Hematopoietic multipotent progenitor cell treated with erythropoietin and hydrocortisone succinate and interleukin-3 and kit ligand, for 15 days (in vitro differentiated cells): ENCODE measurements at regions not wholly inside any gene's neighbourhood (a gene's known extent, or its start where the extent isn't known, plus 50 kb on each side); places are given as distances from the start of the nearest gene placed in this dataset.
"Not testable (repeated sequence)": the region's sequence is repeated elsewhere in the genome, so short reads cannot be mapped to it uniquely, and the experiment has no call there.

ENCODE experiments used
- DNase-seq: peaks from one replicate; pipeline ENCODE4 v3.0.0-alpha.2; 2015; ENCODE audit warnings: low spot score

GRCh38 chr6:105881608-105882007 is 204.5 kb upstream of the PRDM1 start:
- DNase-seq: no peak

DNA sequence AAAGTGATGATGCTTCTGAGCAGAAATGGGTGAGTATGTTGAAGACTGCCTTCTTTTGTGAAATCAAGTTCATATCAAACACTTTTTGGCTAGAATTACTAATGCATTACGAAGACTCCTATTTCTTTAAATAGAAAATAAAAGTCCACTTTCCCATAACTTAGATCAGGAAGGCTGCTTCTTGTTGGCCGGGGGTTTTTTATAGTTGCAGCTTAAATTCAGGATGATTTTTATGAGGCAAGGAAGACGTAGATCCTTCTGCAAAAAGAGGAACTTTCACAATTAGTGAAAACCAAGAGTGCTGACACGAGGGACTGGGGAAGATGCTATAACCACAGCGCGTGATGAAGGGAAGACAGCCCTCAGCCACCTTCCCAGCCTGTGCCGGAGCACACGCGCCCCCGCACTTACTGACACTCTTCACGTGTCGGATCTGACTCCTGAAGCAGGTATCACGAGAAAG is 206.1 kb upstream of the PRDM1 start:
- no peak for DNase-seq

GRCh38 chr6:105879146-105879545 is 207.0 kb upstream of the PRDM1 start:
- DNase-seq: no peak

- no peak for DNase-seq
Measured at GRCh38 chr6:105875974-105876640, 210.0 kb upstream of the PRDM1 start.

DNA sequence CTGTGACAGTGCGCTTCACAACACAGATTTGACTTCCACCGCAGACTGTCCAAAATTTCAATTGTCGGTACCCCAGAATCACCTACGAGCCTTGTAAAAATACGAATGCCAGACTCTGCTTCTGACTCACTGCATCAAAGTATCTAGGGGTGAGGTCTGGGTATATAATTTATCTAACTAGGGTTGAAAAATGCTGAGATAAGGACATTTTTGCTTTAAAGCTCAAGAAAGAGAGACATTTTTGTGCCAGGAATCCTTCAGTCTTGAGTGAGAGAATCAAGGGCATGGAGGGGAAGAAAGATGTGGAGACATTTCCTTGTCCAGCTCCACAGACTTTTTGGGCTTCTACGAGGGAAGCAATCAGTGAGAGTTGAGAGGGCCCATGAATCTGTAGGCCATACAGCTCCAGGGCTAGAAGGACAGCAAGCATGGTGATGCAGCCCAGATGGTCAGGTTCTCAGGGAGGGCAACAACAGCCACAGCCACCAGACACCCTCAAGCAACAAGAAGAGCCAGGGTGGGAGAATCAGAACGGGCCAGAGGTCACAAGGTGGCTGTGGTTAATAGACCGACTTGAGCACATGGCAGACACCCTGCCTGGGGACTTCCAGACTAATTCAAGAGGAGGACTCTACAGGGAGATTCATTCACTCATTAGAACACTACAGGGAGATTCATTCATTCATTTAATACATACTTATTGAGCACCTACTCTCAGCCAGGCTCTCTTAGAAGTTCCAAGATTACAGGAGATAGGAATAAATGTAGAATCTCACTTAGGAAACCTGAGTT is 211.1 kb upstream of the PRDM1 start:
- no peak for DNase-seq

DNA sequence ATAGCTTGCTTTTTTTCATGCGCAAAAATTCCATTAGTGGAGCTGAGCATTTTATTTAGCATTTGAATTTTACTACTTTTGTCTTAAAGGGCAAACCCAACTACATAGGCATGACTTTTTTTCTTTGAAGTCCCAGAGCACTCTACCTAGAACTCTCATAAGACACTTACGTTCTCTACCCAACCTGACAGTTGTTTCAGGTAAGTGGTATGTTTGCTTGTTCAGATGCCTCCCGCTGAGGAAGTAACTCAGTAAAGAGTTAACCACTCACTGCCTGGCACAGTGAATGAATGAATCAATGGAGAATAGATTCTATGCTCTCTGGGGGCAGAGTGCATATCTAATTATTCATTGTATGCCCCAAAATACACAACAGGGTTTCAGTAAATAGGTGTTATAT is 212.3 kb upstream of the PRDM1 start:
- DNase-seq: no peak

GRCh38 chr6:105873211-105873704 is 212.9 kb upstream of the PRDM1 start:
- no peak for DNase-seq

GRCh38 chr6:105872249-105872648 is 213.9 kb upstream of the PRDM1 start:
- DNase-seq: no peak

DNA sequence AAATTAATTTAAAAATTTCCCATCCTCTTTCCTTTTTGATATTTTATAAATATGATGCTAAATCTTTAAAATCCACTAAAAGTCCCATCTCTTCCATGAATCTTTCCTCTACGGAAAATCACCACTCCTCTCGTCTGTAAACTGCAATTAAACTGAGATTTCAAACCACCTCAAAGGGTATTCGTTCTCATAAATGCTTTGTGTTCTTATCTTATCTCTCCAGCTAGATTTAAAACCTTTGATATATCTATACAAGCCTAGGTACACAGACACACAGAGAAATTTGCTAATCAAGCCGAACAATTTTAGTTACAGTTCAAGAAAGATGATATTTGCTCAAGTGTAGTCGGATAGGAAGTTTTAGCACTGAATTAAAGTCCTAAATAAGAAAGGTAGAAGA is 214.6 kb upstream of the PRDM1 start:
- no peak for DNase-seq

DNA sequence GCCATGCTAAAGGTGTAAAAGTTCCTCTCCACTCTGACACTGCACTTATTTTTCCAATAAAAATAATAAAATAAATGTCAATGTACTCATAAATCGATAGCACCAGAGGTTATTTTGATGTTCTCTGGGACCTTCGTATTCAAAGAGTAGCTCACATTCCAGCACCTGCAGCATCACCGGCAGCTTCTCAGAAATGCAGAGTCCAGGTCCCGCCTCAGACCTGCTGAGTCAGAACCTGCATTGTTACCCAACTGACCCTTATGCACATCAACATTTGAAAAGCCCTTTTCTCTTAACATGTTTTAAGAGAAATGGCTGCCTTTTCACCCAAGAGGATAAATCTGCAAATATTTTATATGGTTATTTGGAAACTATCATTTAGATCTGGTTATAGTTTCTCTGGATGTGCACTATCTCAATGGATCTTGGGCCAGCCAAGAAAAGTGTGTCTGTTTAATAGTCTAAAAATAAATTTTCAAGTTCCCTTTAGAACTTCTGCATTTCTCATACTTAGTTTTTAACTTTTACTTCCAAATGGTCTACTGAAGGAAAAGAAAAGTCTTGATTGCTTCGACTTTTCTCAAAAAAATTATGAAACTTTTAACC is 216.2 kb upstream of the PRDM1 start:
- no peak for DNase-seq

GRCh38 chr6:105868823-105869460 is 217.2 kb upstream of the PRDM1 start:
- no peak for DNase-seq

DNA sequence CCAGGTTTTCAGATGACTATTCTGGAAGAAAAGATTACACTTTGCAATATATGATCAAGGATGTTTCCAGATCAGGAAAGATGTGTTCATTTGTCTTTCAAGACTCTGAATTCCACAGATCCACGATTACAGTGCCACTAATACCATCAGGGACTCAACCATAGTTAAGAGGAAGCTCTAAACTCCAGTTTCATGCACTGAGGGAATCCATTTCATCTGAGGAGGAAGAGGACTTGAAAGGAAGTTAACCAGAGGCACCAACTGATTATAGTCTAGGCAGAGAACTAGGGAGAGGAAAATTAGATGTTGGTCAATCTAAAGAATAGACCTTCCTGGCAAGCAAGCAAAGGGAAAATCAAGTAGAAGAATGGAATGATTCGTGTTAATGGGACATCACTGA is 218.3 kb upstream of the PRDM1 start:
- DNase-seq: no peak

GRCh38 chr6:105867277-105867676 is 218.9 kb upstream of the PRDM1 start:
- no peak for DNase-seq

DNA sequence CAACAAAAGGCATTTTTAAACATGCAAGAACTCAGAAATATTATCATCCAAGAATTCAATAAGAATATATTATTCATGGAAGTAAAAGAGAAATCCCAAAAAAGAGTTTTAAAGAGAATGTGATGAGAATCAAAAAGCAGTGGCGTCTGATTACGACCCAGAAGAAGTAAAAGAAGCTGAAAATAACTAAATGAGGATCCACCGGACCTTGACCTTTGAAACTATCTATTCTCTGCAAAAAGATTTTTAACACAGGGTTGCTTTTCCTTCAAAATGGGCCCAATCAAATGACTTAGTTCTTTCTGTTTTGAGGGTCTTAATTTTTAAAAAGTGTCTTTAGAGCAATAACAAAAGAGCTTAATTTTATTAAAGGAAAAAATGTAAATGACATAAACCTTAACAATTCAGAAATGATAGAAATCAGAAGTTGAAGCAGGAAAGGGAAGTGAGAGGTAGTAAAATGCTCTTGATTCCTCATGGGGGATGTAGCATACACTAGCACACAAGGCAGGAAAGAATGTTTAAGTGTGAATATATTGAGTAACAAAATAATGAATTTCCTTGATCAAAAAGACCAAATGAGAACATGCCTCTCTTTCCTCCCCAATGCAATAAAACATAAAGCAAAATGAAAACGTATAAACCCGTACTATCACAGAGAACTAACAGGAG is 223.1 kb upstream of the PRDM1 start:
- DNase-seq: no peak

DNA sequence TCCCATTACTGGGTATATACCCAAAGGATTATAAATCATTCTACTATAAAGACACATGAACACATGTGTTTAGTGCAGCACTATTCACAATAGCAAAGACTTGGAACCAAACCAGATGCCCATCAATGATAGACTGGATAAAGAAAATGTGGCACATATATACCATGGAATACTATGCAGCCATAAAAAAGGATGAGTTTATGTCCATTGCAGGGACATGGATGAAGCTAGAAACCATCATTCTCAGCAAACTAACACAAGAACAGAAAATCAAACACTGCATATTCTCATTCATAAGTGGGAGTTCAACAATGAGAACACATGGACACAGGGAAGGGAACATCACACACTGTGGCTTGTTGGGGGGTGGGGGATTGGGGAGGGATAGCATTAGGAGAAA is 225.2 kb upstream of the PRDM1 start:
- DNase-seq: not testable (repeated sequence)

GRCh38 chr6:105859457-105859856 is 226.7 kb upstream of the PRDM1 start:
- DNase-seq: no peak

DNA sequence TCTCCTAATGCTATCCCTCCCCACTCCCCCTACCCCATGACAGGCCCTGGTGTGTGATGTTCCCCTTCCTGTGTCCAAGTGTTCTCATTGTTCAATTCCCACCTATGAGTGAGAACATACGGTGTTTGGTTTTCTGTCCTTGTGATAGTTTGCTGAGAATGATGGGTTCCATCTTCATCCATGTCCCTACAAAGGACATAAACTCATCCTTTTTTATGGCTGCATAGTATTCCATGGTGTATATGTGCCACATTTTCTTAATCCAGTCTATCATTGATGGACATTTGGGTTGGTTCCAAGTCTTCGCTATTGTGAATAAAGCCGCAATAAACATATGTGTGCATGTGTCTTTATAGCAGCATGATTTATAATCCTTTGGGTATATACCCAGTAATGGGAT is 227.5 kb upstream of the PRDM1 start:
- not testable (repeated sequence) for DNase-seq

DNA sequence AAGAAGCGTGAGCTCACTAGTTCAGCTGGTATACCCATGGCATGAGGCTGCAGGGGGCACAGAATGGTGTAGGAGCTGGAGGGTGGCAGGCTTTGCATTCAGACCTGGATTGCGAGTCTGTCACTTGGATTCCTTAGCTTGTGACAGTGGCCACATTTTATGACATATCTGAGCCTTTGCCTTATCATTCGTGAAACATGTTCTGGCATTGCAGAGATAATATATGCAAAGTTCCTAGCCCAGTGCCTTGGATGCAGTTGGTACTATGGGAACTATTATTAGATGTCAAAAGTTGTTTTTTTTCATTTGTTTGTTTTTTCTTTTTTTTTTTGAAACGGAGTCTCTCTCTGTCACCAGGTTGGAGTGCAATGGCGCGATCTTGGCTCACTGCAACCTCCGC is 230.7 kb upstream of the PRDM1 start:
- no peak for DNase-seq

DNA sequence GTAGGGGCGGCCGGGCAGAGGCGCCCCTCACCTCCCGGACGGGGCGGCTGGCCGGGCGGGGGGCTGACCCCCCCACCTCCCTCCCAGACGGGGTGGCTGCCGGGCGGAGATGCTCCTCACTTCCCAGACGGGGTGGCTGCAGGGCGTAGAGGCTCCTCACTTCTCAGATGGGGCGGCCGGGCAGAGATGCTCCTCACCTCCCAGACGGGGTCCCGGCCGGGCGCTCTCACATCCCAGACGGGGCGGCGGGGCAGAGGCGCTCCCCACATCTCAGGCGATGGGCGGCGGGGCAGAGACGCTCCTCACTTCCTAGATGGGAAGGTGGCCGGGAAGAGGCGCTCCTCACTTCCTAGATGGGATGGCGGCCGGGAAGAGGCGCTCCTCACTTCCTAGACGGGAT is 232.2 kb upstream of the PRDM1 start:
- not testable (repeated sequence) for DNase-seq

- no peak for DNase-seq
Measured at GRCh38 chr6:105851606-105852005, 234.5 kb upstream of the PRDM1 start.

- no peak for DNase-seq
Measured at GRCh38 chr6:105851113-105851580, 235.0 kb upstream of the PRDM1 start.
